ENCODE measurements at regions not wholly inside any gene's neighbourhood (a gene's known extent, or its start where the extent isn't known, plus 50 kb on each side); places are given as distances from the start of the nearest gene placed in this dataset.

DNA sequence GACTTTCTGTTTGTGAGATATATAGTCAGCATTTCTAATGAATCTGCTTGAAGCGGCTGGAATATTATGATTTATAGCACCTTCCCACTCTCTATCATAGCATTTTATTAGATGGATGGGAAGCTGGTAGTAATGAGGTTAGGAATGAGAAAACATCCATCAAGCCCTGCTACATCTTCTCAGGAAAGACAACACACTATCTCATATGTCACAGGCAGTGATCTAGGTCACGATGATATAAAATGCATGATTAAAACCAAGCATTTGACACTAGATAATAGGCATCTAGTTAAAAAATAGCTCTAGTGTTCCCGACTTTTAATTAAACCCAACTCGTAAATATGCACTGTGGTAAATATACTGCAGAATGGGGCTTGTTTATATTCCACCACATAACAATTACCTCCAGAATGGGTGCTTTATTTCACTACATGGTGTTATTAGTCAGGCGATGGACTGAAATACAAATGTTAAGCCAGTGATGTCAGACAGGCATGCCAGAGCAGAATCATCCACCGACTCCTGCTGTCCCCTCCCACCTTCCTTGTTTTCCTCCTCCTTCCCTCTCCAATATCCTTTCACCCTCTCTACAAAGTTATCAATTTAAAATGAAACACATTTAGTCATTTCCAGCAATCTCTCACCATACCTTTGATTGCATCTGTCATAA lies 286.8 kb downstream of the SPATA31D1 start:
- Mint-ChIP-seq H3K4me1 (peaks cover 0 to 6% of the 10 kb centered on the region in 2 experiments; a peak in 3 of 4 replicates), H3K9me3 (no peaks in the 10 kb centered on the region), H3K4me3 (no peak overlapping the region), H3K36me3 (ENCODE audit: insufficient read depth in 1 of 3, low read depth in 3 of 3) (no peaks in the 10 kb centered on the region; a peak in 1 of 7 replicates), H3K27ac (no peak overlapping the region), H3K27me3 (ENCODE audit: low read depth) (no peaks in the 10 kb centered on the region)
- H3K23ac ChIP-seq (ENCODE audit: insufficient read length, low read depth, low read length) = no peak overlapping the region
- no peak overlapping the region for H3K56ac ChIP-seq (ENCODE audit: insufficient read length, low read depth, low read length)
- WGBS (ENCODE audit: extremely low coverage, insufficient read length, low lambda C conversion rate) = no CpG with 5 or more reads among the region's 6 CpGs
- no peaks in the 10 kb centered on the region for H3K23me2 ChIP-seq (ENCODE audit: insufficient read length, low read depth, low read length, poor library complexity, severe bottlenecking)
- no peak overlapping the region for H4K8ac ChIP-seq (replicated peaks; ENCODE audit: insufficient read length, low read depth, low read length)
- no peak overlapping the region for H2AFZ ChIP-seq (ENCODE audit: low read length)
- no peak overlapping the region for H3T11ph ChIP-seq (ENCODE audit: low read length)
- H2BK20ac ChIP-seq (ENCODE audit: low read depth, low read length, poor library complexity, severe bottlenecking) = no peak overlapping the region
- H4K91ac ChIP-seq (ENCODE audit: insufficient read length, low read depth, low read length) = no peak overlapping the region
- no peaks in the 10 kb centered on the region for H4K20me1 ChIP-seq (ENCODE audit: control insufficient read depth, insufficient read depth, insufficient read length)
- TF ChIP-seq, protein P1, sequence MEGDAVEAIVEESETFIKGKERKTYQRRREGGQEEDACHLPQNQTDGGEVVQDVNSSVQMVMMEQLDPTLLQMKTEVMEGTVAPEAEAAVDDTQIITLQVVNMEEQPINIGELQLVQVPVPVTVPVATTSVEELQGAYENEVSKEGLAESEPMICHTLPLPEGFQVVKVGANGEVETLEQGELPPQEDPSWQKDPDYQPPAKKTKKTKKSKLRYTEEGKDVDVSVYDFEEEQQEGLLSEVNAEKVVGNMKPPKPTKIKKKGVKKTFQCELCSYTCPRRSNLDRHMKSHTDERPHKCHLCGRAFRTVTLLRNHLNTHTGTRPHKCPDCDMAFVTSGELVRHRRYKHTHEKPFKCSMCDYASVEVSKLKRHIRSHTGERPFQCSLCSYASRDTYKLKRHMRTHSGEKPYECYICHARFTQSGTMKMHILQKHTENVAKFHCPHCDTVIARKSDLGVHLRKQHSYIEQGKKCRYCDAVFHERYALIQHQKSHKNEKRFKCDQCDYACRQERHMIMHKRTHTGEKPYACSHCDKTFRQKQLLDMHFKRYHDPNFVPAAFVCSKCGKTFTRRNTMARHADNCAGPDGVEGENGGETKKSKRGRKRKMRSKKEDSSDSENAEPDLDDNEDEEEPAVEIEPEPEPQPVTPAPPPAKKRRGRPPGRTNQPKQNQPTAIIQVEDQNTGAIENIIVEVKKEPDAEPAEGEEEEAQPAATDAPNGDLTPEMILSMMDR (conservative IDR thresholded peaks at IDR 0.05) = no peak
- no peak overlapping the region for H2BK15ac ChIP-seq (ENCODE audit: low read depth, low read length)
- H3K18ac ChIP-seq (ENCODE audit: insufficient read length, low read depth, low read length) = no peak overlapping the region
- H4K5ac ChIP-seq (ENCODE audit: insufficient read length, low read depth, low read length) = no peak overlapping the region
- H2AK5ac ChIP-seq (ENCODE audit: insufficient read length, low read length) = no peak overlapping the region
- H3K9me3 ChIP-seq (ENCODE audit: control insufficient read depth, low read depth, low read length) = no peaks in the 10 kb centered on the region
- H3K9ac ChIP-seq (ENCODE audit: extremely low read depth, insufficient read length, low read length) = no peak overlapping the region
- H3K27ac ChIP-seq (ENCODE audit: insufficient read length, low read depth, low read length) = no peak overlapping the region
- H2BK120ac ChIP-seq (ENCODE audit: low read depth, low read length, poor library complexity, severe bottlenecking) = no peak overlapping the region
- H3K4me1 ChIP-seq (ENCODE audit: insufficient read depth, low read length) = no peaks in the 10 kb centered on the region
- no peak overlapping the region for H3K4ac ChIP-seq (ENCODE audit: low read depth, low read length)
- no peaks in the 10 kb centered on the region for H3K27me3 ChIP-seq (ENCODE audit: insufficient read depth, low read length)
- no peak overlapping the region for H3K14ac ChIP-seq (ENCODE audit: insufficient read depth, low read length)
- H2BK5ac ChIP-seq (ENCODE audit: insufficient read length, low read length) = no peak overlapping the region
- no peak overlapping the region for H3K4me2 ChIP-seq (ENCODE audit: insufficient read depth, insufficient read length, low read length)
- DNase-seq = no peak
- no peaks in the 10 kb centered on the region for H3K79me2 ChIP-seq (ENCODE audit: insufficient read depth, low read length)
- no peaks in the 10 kb centered on the region for H3K79me1 ChIP-seq (ENCODE audit: insufficient read depth, low read depth, low read length, poor library complexity, severe bottlenecking)
- no peak overlapping the region for H2BK12ac ChIP-seq (ENCODE audit: insufficient read length, low read depth, low read length)
